Hematopoietic multipotent progenitor cell treated with erythropoietin and hydrocortisone succinate and interleukin-3 and kit ligand, for 4 days (in vitro differentiated cells): ENCODE measurements at regions not wholly inside any gene's neighbourhood (a gene's known extent, or its start where the extent isn't known, plus 50 kb on each side); places are given as distances from the start of the nearest gene placed in this dataset.
A peak's percentile ranks its signal among the peaks of the same experiment; 100 is the strongest.

Experiments used
- DNase-seq: peaks from one replicate; pipeline ENCODE4 v3.0.0-alpha.2; 2015

- DNase-seq, result no peak
Measured at GRCh38 chr12:25716842-25717241, 163.8 kb upstream of the LMNTD1 start.

GRCh38 chr12:25717552-25717951 lies 164.5 kb upstream of the LMNTD1 start:
- DNase-seq, result no peak

- no peak for DNase-seq
Measured at GRCh38 chr12:25718081-25718731, 165.1 kb upstream of the LMNTD1 start.

GRCh38 chr12:25719505-25719904 lies 166.4 kb upstream of the LMNTD1 start:
- no peak for DNase-seq

- DNase-seq, result no peak
Measured at GRCh38 chr12:25723336-25723735, 170.3 kb upstream of the LMNTD1 start.

- no peak for DNase-seq
Measured at GRCh38 chr12:25723921-25724491, 170.9 kb upstream of the LMNTD1 start.

- no peak for DNase-seq
Measured at GRCh38 chr12:25725470-25725869, 172.4 kb upstream of the LMNTD1 start.

- DNase-seq, result no peak
Measured at GRCh38 chr12:25725931-25726330, 172.8 kb upstream of the LMNTD1 start.

GRCh38 chr12:25728056-25728595 lies 175.0 kb upstream of the LMNTD1 start:
- no peak for DNase-seq

GRCh38 chr12:25730489-25731349 lies 177.6 kb upstream of the LMNTD1 start:
- peak; percentile 72 for DNase-seq

GRCh38 chr12:25733541-25733940 lies 180.5 kb upstream of the LMNTD1 start:
- no peak for DNase-seq

GRCh38 chr12:25734529-25735180 lies 181.6 kb upstream of the LMNTD1 start:
- no peak for DNase-seq

- DNase-seq, result no peak
Measured at GRCh38 chr12:25740617-25741016, 187.5 kb upstream of the LMNTD1 start.

GRCh38 chr12:25741917-25742316 lies 188.8 kb upstream of the LMNTD1 start:
- no peak for DNase-seq

GRCh38 chr12:25743679-25744215 lies 190.7 kb upstream of the LMNTD1 start:
- DNase-seq, result no peak

GRCh38 chr12:25744313-25744712 lies 191.2 kb upstream of the LMNTD1 start:
- no peak for DNase-seq

- DNase-seq, result no peak
Measured at GRCh38 chr12:25745281-25745680, 192.2 kb upstream of the LMNTD1 start.

GRCh38 chr12:25746131-25746530 lies 193.0 kb upstream of the LMNTD1 start:
- no peak for DNase-seq

- DNase-seq, result no peak
Measured at GRCh38 chr12:25752710-25753309, 199.7 kb upstream of the LMNTD1 start.

- no peak for DNase-seq
Measured at GRCh38 chr12:25755136-25755970, 202.3 kb upstream of the LMNTD1 start.

- no peak for DNase-seq
Measured at GRCh38 chr12:25755971-25756260, 202.6 kb upstream of the RASSF8 start.
